NCI-H510A treated with DMSO at 0.1 percent for 48 hours (cell line): ENCODE measurements at regions not wholly inside any gene's neighbourhood (a gene's known extent, or its start where the extent isn't known, plus 50 kb on each side); places are given as distances from the start of the nearest gene placed in this dataset.

ENCODE experiments used
- DNase-seq: peaks from one replicate; lab custom pipeline; 2025; lab: John Stamatoyannopoulos, UW

DNA sequence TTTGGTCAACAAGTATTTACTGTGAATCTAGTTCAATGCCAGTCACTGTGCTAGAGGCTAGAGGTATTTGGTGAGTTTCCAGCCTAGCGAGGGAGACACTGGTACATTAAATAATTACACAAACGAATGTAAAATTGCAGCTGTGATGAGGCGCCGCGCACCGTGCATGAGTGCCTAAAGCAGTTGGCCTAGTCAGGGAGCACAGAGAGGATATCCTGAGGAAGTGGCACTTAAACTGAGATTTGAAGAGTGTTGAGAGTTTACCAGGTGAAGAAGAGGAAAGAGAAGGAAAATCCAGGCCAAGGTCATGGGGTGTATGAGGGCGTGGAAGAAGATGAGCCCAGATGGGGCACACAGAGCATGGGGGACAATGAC, 157.6 kb upstream of the NDUFV2 start:
- no peak for DNase-seq

DNA sequence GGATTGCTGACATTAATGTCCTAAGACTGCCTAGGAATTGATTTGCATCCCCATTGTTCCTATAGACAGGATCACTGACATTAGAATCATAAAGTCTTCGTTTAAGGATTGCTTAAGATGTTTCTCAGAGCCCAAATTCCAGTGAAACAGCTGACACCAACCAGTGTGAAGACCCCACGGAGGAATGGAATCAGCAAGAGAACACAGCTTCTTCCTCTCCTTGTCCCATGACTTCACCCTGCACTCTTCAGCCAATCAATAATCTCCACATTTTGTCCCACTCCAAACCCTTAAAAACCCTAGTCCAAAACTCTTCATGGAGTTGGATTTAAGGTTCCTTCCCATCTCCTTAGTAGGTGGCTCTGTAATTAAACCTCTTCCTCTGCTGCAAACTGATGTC, 157.0 kb upstream of the NDUFV2 start:
- no peak for DNase-seq

DNA sequence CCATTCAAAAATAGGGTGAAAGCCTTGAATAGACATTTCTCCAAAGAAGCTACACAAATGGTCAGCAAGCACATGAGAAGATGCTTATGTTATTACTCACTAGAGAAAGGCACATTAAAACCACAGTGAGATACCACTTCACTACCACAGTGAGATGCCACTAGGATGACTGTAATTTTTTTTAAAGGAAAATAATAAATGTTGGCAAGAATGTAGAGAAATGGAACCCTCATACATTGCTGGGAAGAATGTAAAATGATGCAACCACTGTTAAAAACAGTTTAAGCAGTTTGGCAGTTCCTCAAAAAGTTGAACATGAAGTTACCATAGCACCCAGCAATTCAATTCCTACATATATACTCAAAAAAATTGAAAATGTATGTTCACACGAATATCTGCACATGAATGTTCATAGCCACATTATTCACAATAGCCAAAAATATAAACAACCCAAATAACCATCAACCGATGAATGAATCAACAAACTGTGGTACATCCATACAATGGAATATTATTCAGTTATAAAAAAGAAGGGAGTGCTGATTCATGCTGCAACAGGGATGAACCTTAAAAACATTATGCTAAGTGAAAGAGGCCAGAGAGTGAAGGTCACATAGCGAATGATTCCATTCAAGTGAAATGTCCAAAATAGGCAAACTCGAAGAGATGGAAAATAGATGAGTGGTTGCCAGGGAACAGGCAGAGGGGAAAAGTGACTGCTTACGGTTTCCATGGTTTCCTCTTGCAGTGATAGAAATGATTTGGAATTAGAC, 156.2 kb upstream of the NDUFV2 start:
- no peak for DNase-seq

DNA sequence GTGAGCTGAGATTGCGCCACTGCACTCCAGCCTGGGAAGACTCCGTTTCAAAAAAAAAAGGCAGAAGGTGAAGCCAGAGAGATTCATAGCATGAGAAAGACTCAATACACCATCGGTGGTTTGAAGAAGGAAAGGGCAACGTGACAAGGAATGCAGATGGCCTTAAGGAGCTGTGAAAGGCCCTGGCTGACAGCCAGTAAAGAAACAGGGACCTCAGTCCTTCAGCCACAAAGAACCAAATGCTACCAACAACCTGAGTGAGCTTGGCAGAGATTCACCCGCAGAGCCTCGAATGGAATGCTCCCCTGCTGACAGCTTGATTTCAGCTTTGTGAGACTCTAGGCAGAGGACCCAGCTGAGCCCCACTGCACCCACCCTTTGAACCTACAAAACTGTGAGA, 154.9 kb upstream of the NDUFV2 start:
- DNase-seq = no peak

DNA sequence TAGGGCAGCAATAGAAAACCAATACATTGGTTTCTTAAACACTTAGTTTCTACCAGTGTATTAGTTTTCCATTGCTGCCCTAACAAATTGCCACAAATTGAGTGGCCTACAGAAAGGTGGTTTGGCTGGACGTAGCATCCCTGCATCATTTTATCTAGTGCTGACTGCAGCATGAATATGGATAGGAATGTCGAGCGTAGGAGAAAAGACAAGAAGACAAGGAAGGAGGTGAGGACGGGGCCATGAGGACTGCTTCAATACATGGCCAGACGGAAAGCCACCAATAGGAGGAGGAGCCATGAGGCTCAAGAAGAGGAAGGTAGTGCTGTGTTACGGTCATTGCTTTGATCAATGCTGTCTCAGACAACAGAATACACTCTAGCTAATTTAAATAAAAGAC, 154.5 kb upstream of the NDUFV2 start:
- no peak for DNase-seq

DNA sequence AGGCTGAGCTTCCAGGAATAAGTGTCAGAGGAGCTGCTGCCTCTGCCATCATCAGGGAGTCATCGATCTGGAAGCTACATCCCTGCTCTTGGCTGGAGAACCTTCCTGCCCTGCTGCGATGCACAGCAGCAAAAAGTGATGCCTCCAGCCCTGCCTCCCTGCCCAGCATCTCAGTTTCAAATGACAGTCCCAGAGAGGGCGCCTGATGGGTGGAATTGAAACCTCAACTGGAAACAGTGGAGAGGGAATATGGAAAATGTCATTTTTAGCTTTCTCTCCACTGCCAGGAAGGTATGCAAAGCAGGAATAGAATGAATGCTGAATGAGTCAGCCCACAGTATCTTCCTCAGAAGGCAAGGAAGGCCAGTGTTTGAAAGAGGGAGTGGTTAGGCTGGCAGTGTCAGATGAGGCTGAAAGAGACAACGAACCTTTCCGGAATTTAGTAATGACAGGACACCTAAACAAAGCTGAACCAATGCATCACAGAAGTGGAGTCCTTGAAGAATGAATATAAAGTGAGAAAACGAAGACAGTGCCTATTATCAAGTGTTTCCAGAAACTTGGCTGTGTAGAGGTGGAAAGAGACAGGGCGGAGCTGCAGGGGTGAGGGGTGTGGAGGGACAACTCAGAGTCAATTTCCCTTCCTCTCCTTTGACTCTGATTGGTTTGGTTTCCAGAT, 153.9 kb upstream of the NDUFV2 start:
- peak; percentile 47 for DNase-seq

DNA sequence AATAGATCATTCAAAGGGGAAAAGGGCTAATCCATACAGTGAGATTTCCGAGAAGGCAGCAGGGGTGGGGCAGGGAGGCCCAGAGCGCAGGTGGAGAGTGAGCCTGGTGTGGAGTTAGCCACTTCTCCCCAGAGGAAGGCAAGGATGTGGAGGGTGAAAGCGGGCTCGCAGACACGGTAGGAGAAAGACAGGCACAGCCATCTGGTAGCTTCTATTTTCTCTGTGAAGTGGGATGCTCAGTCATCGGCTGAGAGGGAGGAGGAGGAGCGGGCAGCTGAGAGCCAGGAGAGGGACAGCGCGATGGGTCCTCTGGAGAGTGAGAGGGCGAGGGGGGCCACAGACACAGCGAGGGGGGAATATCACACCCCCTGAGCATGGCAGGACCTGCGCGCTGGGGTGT, 153.3 kb upstream of the NDUFV2 start:
- peak; percentile 68 for DNase-seq

DNA sequence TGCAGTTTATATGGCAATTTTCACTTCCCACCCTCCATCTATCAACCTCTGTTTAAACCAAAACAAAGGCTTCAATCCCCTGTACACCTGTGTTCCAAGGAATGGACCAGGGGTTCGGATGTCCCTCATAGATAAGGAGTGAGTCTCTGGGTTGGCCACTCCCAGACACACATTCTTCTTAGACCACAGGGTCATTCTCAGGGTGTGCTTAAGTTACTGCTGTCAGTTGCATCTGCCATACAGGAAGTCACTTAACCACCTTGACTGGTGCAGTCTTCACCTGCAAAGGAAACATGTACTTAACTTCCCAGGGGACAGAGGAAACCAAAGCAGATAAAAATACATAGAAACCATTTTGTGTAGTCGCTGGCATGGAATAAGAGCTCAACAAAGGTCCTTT, 151.0 kb upstream of the NDUFV2 start:
- DNase-seq = peak; percentile 23

DNA sequence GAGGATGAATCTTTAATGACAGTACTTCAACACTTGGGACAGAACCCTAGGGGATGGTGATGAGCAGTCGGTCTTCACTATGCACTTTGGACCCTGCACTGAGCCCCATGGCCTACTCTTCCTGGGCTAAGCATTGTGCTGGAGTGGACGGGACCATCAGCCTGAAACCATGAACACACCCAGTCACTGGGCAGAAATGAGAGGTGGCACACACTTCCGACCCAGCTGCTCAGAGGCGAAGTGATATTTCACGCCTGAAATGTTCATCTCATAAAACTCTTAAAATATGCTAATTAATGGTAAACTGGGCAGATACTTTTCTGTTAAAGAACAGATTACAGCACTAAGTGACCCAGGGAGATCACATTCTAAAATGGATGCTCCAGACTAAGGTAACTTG, 150.3 kb upstream of the NDUFV2 start:
- DNase-seq = no peak

DNA sequence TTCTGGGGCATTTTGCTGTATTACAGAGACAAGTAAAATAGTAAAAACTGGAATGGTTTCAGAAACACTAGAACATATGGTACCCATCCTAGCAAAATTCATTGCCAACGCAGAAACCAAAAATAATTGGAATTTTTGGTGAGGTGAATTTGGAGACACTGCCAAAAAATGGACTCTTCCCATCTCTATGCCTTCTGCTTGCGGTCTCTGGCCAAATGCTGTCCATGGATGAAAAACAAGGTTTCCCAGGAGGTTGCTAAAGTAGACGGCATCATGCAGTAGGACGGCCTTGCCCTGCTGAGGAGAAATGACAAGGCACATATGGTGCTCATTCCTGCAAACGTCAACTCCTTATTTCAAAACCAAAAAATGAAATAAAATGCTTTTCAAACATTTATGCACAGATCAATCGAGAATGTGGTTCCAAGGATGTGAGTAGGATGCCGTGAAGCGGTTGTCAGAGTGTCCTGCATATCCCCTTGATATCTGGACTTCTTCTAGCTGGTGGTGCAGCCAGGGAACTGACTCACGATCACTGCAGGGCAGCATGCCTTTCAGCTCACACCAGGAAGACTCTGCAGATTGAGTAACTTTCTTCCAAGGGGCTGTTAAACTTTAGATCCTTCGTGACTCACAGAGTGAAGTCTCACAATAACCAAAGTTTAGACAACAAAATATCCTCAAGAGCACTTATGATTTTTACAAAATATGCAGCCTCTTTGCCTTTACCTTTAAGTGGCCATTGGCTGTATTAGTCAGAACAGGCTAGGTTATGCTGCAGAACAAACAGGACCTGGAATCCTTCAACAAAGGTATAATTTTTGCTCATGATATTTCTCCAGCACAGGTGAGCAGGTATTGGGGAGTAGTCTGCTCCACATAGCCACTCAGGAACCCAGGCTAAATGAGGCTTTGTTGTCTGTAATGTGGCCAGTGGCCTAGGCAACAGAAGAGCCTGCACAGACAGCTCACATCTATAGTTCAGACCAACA, 149.4 kb upstream of the NDUFV2 start:
- no peak for DNase-seq

DNA sequence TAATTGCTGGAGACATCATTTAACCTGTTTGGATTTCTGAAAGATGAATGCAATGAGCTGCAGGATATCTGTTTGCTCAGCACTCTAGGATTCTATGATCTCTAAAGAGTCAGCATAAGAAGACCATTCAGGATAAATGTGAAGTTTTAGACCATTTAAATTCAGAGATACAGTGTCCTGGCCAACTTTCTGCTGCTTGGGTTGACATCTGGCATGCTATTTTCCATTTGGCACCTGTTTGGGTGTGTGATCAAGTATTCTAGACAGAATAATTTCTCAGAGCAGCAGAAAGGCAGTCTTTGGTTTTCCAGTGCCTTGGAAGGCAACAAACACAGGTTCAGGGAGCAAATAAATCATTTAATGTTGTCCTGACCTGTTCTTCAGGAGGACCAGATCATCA, 144.8 kb upstream of the NDUFV2 start:
- no peak for DNase-seq

DNA sequence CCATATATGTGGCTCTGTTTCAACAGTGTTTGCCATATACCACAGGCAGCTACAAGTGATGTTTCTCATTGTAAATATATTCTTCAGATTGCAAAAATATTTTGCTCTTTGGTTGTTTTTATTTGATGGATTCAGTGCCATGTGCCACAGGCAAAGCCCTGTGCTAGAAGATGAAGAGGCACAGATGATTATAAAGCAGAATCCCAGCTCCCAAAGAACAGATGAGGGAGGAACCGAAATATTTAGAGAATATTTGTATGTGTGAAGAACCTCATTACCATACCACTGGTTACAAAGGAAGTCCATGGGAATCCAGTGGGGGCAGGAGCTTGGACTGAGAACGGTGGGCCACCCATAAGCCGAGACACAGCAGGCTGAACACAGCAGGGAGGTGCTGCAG, 143.8 kb upstream of the NDUFV2 start:
- no peak for DNase-seq

DNA sequence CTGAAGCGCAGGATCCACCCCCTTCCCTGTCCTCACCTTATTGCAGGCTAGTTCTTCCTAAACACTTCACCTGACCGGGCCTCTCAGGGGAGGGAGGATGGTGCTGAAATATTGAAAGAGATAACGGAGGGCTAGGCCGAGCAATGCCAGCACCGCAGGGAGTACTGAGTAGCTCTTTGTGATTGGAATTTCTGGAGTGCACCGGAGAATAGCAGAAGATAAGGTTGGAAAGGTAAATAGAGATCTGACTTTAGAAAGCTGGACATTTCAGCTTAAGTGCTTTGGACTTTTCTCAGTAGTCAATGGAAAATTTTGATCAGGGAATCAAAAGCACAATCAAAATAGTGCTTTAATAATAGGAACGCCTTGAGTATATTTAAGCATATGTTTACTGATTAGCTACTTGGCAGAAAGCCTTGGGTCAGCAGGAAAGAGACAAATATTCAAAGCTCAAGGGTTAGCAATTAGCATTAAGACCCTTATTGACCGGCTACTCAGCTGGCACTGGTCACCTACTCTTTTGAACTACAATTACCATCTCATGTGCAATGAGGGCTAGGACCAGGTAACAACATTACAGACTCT, 142.9 kb upstream of the NDUFV2 start:
- DNase-seq = no peak

DNA sequence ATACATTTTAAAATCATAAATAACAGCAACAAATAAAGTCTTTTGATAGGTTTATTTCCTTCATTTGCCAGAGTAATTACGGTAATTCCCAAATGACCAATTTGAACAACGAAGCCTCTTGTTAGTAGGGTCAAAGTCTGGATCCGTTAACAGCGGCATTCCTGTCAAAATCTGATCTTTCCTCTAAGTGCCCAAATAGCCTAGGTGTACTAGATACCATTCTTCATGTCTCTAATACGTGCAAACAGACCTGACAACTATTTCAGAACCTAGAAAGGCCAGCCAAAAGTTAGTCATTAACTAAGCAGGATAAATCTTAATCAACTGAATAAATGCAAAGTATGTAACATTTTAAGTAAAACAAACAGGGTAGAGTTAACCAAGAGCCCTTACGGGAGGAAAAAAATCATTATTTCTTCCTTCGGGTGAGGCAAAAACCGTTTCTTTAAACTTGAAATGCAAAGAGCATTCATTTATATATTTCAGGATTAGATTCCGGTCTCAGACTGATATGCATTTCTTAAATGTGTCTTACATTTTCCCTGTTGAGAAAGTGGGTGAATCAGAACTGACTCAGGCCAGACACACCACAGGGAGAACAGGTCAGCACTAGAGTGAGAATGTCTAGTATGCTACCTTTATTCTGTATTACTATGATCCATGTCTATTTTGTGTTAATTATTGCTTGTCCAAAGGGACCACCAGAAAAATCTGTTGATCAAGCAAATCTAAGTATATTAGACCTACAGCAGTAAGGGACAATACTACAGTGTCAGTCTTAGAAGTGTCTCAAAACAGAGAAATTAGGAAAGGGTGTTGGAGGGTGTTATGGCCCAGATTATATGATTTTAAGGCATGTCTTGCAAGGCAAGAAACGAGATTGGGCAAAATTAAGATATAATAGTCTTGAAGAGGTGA, 141.5 kb upstream of the NDUFV2 start:
- no peak for DNase-seq

DNA sequence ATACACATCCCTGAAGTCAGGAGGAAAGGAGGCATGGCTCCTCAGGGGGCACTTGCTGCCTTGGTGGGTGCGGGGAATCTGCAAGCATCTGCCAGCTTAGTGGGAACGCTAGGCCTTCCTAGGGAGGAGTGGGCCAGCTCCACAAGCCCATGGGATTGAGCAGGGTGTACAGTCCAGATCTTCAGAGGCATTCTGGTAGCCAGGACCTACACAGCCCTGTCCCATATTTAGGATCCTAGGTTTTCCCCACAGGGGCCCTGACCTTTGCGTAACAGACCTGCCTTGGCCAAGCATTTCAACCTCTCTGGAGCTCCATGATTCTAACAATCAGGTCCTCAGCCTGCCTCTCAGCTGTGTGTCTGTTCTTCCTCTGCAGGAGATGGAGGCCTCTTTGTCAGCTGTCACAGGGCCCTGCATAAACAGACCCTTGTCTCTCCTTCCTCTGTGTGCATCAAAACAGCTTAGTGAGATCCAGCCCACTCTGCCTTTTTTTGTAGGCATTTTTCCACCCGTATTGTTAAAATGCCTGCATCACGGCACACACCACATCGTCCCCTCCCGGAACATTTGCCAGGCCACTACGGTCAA, 140.2 kb upstream of the NDUFV2 start:
- no peak for DNase-seq

DNA sequence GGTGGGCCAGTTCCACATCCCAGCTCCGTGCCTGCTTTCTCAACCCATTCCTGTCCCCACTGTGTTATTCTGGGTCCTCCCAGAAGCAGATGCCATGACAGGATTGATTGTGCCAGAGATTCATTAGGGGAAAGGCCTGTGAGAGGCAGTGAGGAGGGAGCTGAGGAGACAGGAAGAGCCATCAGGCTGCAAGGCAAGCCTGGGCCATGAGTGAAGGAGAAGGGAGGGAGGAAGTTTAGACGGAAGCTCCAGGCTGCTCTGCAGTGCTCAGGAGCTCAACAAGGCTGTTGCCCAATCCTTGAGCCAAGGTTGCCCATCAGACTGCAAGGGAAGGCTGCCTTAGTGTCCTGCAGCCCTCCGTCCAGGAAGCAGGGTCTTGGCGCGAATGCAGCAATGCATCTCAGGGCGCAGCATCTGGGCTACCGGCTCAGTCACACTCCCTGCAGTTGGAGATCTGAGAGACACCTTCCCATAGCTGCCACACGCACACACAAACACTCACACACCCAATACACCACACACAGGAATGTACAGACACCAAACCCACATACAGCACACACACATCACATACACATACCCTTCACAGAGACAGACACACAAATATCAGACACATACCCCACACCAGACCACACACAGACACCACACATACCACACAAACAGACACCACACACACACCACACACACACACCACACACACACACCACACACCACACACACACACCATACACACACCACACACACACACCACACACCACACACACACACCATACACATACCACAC, 139.5 kb upstream of the NDUFV2 start:
- DNase-seq = no peak

DNA sequence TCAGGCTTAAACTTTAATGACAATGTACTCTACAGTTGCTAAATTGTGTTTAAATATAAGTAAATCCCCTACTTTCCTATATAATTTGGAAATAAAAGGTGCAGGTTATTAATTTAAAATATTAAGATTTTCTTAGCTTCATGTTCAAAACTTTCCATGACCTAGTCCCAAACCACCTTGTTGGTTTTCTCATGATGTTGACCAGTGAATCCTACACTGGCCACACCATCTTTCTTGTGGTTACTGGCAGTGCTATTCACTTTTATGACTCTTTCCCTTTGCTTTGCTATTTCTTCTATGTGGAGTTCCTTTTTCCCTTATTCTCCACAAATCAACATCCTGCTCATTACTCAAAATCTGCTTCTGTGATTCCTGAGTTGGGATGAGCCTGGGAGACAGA, 138.6 kb upstream of the NDUFV2 start:
- no peak for DNase-seq

DNA sequence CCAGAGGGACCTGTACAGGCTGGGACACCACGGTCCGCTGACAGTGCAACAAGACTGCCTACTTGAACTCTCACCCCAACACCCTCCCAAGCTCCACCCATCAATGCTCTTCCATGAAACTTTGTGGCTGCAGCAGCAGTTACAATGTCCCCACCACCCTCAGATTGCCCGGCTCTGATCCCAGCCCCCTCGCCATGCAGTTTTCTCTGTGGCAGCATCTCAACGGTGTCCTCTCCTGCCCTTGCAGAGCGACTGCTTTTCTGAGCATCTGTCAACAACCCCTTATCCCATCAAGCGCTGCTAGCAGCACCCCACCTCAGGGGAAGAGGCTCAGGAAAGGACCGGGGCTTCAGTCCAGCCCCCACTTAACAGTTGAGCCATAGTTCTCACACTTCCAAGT, 137.1 kb upstream of the NDUFV2 start:
- no peak for DNase-seq

DNA sequence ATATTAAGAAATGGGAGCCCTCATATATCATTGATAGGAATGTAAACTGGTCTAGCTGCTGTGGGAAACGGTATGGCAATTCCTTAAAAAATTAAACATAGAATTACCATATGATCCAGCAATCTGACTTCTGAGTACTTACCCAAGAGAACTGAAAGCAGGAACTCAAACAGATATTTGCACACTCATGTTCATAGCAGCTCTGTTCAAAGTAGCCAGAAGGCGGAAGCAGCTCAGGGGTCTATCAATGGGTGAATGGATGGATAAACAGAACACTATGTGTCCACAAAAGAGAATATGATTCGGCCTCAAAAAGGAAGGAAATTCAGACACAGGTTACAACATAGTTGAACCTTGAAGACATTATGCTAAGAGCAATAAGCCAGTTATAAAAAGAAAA, 135.7 kb upstream of the NDUFV2 start:
- no peak for DNase-seq

DNA sequence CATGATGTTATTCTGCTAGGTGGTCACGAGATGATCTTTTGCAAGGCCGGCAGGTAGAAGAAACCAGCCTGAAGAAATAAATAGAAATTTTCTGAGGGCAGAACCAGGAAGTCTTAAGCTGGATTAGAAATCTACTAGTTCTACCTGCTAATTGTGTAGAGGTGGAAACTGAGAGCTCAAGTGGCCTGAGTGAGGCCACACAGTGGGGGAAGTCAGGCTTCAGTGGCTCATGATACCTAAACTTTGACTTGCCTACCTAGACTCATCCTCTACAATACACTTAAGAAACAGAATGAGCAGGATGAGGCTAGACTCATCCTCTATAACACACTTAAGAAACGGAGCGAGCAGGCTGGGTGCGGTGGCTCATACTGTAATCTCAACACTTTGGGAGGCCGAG, 134.9 kb upstream of the NDUFV2 start:
- DNase-seq = no peak
